ENCODE measurements at regions not wholly inside any gene's neighbourhood (a gene's known extent, or its start where the extent isn't known, plus 50 kb on each side); places are given as distances from the start of the nearest gene placed in this dataset.

DNA sequence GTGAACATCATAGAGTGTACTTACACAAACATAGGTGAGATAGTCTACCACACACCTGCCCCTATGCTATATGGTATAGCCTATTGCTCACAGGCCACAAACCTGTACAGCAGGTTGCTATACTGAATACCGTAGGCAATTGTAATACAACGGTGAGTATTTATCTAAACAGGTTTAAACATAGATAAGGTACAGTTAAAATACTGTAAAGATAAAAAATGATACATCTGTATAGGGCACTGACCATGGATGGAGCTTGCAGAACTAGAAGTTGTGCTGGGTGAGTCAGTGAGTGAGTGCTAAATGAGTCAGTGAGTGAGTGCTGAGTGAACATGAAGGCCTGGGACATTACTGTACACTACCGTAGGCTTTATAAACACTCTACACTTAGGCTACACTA, 267.0 kb upstream of the HS6ST1 start:
- TF ChIP-seq, protein P1, sequence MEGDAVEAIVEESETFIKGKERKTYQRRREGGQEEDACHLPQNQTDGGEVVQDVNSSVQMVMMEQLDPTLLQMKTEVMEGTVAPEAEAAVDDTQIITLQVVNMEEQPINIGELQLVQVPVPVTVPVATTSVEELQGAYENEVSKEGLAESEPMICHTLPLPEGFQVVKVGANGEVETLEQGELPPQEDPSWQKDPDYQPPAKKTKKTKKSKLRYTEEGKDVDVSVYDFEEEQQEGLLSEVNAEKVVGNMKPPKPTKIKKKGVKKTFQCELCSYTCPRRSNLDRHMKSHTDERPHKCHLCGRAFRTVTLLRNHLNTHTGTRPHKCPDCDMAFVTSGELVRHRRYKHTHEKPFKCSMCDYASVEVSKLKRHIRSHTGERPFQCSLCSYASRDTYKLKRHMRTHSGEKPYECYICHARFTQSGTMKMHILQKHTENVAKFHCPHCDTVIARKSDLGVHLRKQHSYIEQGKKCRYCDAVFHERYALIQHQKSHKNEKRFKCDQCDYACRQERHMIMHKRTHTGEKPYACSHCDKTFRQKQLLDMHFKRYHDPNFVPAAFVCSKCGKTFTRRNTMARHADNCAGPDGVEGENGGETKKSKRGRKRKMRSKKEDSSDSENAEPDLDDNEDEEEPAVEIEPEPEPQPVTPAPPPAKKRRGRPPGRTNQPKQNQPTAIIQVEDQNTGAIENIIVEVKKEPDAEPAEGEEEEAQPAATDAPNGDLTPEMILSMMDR (IDR thresholded peaks at IDR 0.05 in 4 of 5, conservative IDR thresholded peaks at IDR 0.05 in 1 of 5), result no peak
- no peak for TF ChIP-seq POLR2A (IDR thresholded peaks at IDR 0.05)
